NOMO-1 (cell line): ENCODE measurements at regions not wholly inside any gene's neighbourhood (a gene's known extent, or its start where the extent isn't known, plus 50 kb on each side); places are given as distances from the start of the nearest gene placed in this dataset.
"Not testable (repeated sequence)": the region's sequence is repeated elsewhere in the genome, so short reads cannot be mapped to it uniquely, and the experiment has no call there.

ENCODE experiments used
- DNase-seq, 2 experiments: peaks; one replicate each; lab custom pipeline; 2025; ENCODE audit not compliant: unreplicated experiment in 2 of 2; lab: John Stamatoyannopoulos, UW

DNA sequence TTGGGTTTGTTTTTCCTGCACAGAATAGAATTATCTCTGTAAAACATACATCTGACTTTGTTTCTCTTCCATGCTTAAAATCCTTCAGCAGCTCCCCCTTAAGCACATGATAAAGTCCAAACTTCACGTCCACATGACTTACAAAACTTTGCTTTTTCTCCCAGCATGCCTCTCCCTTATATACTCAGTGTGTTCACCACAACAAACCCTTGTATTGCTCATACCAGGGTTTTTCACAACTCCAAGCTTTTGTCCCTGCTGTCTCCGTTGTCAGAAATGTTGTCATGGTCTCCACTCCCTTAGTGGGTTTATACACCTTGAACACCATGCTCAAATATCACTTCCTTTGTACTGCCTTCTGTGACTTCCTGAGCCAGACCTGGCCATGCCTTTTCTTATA lies 91.1 kb upstream of the MITF start:
- DNase-seq = no peak

DNA sequence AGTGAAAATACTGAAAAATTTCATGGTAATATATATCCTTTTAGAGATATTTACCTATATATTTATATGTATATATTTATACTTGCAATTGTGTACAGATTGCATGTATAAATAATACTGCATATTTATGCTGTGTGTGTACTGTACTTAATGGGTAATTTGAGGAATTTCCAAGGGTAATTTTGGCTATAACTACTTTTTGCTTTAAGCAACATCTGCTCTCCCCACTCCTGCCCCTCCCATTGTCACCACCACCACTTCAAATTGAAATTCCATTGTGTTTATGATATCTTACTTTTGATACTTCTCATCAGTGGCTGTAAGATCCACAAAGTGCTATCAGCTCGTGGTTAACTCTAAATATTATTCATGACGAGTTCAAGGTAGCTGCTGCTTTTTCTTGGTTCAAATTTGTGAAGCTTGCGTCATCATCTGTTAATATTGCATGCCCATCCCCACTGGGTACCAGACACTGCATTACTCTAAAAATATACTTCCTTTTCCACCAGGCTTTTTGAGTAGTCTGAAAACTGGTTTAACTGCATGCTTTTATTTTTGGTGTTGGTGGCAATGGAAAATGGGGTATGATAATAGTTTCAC lies 91.7 kb upstream of the MITF start:
- DNase-seq = peak; percentile 28 to 65

DNA sequence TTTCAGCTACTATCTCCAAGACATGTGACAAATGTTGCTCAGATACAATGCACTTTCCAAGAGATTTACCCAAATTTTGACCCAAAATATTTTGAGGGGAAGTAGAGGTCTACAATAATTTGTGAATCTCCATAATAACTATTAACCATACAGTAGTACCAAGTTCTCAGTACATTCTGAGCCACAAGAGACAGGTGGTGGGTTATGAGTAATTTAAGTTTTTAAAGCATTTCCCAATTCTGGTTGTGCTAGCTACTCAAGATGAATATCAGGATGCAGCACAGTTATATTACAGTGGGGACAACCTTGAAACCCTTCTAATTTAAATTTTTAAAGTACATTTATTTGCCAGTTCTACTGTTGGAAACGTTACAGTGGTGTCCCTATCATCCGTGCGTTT lies 92.2 kb upstream of the MITF start:
- no peak for DNase-seq

DNA sequence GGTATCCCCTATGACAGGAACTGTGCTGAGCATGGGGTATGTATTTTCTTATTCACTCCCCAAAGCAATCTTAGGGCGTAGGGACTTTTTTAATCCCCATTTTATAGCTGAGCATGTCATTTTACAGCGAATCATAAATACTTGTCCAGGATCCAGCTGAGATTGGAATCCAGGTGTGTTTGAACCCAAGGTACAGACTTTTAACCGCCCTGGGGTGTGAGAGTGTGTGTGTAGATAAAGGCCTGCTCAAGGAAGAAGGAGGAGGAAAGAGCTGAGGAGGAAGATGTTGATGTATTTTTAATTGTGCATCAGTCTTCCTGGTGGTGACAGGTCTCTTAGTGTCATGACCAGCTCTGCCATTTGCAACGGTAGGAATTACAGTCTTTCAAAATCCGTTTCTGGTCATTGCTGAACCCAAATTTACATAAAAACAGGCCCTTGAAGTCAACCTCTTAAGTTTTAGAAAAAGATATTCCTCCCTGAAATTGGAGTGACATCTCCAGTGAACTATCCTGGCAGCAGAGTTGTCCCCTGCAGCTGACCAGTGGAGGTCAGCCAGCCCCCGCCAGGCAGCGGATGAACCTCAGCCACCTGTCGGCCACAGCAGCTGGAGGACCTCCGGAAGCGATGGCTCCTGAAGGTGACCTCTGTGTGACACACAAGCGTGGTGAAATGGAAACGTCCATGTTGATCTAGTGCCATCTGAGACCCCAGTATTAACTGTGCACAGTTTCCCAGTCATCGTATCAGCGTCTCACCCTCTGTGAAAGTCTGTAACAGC lies 92.8 kb upstream of the MITF start:
- DNase-seq = no peak

DNA sequence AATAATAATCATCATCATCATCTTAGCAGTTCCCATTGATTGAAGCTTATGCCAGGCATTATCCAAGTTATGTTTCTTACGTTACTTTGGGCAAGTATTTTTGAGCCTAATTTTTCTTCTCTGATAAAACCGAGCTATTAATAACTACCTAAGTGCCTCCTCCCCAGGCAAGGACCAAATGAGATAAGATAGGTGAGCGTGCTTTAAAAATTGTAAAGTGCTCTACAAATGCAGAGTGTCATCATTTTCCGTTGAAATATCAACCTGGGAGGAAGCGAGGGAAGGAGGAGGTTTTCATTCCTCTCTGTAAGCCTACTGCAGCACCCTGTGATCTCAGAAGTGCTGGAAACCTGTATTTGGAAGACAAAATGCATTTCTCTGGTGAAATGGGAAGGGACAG lies 96.7 kb upstream of the MITF start:
- DNase-seq = no peak

DNA sequence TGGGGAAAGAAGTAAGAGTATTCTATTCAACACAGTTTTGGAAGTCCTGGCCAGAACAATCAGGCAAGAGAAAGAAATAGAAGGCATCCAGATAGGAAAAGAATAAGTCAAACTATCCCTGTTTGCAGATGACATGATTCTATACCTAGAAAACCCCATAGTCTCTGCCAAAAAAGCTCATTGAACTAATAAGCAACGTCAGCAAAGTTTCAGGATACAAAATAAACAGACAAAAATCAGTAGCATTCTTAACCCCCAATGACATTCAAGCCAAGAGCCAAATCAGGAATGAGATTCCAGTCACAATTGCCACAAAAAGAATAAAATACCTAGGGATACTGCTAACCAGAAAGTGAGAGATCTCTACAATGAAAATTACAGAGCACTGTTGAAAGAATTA lies 99.4 kb upstream of the MITF start:
- DNase-seq = no peak

DNA sequence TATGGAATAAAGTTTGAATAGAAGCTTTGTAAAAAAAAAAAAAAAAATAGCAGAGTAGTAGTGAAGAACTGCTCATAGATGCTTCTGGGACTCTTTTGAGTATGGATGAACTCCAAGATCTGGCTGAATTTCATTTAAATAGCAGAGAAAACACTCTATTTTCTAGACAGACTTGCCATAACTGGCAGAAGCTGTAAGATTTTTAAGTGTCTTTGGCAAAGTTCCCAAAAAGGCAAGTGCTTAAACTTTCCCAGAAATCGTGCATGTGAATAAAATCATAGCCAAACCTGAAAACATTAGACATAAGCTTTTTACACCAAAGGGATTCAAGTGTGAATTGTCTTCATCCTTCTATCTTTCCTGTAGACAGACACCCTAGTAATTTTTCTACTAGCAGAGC lies 110.3 kb upstream of the MITF start:
- DNase-seq = no peak

DNA sequence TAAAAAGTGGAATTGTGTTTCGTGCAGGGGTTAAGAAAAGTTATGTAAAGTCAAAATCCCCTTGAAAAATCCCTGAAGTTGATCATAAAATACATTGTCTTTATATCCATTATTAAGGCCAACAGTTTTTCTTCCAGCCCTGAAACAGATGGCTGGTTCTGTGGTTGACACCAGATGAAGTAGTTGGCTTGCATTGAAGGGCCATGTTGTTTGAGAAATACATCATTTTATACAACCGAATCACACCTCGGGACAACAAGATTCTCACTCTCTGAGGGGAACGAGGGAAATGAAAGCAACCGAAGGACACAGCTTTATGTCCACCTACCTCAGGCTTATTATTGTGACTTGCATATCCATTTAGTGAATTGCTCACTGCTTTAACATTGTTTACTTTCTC lies 126.0 kb upstream of the MITF start:
- DNase-seq = no peak

DNA sequence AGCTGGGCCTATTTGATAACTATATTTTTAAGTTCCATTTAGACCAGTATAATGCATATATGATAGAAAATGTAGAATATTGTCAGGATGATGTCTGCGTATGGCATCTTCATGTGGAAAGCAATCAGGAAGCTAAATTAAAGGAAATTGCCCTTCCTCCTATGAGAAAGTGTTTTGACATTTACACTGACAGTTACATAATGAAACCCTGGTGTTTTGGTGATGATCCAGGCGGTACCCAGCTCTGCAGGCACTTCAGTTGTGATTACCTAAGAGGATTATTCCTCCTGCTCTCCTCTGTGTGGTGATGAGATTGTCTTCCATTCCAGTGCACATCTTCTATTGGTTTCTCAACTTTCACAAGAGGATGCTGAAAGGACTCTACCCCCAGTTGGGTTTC lies 126.5 kb upstream of the MITF start:
- no peak for DNase-seq

DNA sequence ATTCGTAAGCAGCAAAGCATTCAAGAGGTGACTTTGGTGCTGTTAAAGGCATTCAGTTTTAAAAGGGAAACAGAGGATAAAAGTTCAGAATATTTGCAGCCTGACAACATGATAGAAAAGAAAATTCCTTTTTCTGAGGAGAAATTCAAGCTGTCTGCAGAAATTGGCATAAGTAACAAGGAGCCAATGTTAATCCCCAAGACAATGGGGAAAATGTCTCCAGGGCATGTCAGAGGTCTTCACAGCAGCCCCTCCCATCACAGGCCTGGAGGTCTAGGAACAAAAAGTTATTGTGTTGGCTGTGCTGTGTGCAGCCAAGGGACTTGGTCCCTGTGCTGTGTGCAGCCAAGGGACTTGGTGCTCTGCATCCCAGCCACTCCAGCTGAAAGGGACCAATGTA lies 129.7 kb upstream of the MITF start:
- DNase-seq = not testable (repeated sequence)

DNA sequence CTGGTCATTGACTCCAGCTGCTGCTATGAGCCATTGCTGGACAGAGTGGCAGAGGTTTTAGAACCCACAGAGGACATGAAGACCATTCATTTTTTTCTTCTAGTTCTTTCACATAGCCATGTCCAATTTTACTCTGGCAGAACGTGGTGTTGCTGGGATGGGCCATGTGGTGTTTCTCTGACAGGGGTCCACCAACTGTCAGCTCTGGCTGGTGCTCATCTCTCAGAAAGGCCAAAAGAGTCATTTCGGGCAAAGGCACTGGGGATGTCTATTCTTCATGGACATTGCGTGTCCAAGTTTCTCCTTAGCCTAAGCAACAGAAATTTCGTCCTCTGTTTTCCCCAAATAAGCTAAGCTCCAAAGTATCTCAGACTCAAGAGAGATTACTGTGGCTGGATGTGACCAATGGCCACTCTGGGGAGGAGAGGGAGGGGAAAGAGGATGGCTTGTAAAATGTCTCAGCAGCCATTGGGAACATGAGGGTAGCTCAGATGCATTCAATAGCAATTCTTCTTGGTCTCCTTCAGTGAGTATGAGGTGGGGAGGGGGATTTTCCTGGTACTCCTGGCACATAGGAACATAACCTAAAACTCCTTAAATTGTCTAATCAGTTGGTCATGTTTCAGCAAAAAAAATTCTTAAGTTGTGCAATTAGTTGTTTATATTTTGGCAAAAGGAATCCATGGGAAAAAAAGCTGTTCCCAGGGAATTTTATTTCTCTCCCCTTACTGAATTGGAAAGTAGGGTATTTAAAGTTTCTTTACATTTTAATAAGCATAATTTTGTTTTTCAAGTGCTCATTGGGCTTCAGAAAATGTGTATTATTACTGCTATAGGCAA lies 131.6 kb upstream of the MITF start:
- DNase-seq = no peak

DNA sequence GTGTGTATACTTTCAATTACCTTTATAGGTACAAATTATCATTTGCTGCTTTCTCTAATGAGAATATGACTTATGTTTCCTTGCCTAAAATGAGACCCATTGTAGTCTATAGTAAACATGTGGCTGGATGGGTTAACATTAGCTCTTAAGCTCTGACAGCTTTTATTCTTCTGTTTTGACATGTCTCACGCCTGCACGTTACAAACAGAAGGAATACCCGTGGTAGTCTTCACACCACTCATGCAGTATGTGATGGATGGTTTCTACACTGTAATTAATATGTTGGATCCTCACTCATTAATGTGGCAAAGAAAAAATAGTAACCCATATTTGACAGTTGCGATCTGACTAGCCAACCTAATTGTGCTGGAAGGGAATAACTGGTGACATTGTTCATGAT lies 133.4 kb upstream of the MITF start:
- no peak for DNase-seq

DNA sequence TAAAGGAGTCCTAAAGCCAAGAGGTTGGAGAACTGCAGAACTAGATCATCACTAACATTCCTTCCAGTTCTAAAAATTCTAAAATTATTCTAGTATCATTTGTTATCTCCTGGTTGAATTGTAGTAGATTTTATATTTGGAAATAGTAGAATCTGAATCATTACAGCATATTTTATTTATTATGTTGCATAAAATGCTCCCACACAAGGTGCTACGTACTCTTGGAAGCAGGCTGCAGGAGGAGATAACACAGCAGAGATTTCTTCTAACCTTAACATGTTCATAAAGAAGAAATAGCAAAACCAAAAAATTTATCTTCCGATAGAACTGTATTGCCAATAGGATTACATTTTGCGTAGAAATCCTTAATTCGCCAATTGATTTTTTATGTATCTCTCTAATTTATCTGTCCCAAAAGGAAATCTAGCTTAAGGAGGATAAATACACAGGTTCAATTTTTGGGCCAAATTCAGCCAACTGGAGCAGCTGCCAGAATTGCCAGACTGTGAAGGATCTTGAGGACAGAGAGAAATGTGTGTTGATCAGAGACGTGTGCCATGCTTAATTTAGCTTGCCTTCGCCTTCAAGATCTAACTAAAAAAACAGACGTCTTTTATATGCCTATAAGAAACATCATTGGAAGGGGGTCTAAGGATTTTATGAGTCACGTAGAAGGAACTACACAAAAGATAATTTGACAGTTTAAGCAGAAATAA lies 134.4 kb upstream of the MITF start:
- DNase-seq = no peak

DNA sequence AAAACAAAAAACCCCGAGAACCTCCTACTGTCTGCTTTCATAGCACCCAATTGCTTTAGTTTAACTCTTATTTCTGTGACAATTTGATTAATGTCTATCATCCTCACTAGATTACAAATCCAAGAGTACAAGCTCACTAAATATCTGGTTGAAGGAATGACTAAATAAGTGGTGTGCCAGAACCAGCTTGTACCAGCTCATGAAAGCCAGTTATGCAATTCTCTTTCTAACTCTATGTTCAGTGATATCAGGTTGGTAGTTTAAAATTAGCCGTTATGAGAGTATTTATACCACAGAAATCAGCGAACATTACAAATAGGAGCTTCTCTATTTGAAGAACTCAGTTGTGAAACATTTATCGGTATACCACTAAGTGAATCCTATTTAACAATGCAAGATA lies 137.2 kb upstream of the MITF start:
- no peak for DNase-seq

DNA sequence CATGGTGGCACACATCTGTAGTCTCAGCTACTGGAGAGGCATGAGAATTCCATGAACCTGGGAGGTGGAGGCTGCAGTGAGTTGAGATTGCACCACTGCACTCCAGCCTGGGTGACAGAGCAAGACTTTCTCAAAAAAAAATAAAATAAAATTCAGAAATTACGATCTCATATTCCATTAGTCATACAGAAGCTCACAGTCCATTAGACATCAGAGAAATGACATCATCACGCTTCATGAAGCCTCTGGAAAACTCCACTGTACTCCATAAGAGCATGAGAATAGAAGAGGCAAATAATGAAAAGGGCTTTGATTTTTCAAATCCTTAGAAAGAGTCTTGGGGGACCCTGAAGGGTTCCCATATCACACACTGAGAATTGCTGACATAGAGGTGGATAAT lies 145.0 kb upstream of the MITF start:
- DNase-seq = no peak

DNA sequence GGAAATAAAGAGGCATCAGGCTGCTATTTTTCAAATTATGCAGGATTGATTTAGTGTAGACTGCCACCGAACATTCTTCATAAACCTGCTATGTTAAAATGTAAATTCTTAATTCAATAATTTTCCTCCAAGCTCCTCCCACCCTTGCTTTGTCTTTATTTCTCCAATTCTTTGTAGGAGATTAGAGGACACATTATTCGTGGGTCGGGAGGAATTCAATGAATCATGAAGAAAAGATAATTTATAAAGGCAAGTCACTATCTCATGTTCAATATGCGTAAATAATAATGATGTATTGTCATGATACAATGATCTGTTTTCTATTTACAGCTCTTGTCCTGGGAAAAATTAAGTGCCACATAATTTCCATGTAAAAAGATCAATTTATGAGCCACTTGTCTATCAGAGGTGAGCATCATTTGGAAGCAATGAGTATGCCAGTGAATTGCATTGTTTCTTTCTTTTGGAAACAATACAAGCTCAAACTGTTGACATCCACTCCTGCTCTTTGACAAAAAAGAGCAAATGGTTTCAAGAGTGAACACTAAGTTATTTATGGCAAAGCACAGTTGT lies 148.0 kb upstream of the MITF start:
- no peak for DNase-seq

DNA sequence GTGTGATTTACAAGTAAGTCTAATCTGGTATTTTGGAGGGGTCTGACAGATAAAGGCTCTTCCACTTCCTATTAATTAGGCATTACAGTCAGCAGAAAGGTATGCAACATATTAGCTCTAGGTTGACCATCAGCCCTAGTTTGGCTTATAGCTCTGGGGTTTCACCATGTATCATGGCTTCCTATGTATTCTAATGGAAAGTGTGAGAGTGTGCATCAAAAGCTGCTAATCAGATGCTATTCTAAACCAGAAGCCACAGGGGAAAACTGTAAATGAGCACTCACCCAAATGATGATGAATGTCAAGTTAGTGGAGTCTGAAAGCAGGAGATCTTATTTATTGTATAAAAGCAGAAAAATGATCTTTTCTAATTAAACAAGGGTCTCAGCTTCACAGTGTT lies 149.2 kb upstream of the MITF start:
- no peak for DNase-seq

DNA sequence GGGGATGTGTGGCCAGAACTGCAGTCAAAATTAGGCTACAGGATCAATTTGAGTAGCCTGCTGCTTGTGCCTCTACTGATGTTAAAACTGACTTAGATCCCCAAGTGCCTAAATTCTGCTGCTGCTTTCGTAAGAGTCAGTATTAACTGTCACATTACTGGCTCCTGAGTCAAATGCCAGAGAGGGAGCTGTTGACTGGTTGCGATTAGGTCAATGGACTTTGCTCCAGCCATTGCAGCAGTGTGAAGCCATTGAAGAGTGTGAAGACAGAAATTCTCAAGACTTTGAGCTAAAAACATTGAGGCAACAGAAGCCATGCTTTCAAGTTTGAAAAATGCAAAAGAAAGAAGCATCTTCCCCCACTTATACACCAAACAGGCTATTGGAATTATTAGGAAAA lies 151.1 kb upstream of the MITF start:
- no peak for DNase-seq

DNA sequence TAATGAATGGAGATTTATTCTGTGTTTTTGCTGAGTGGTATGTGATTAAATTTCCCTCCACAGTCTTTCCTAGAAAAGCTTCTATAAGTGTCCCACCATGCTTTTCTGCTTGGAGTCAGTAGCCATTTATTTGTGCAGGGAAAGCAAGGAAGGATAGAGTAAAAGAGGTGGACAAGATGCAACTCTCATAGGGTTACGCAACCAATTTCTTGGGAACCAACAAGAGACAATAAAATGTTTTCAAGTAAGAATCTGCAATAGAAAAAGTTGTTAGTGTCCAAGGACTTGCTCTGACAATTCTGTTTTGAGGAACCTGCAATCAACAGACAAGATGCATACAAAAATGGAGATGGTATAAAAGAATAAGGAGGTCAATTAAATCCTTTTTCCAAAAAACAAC lies 153.8 kb upstream of the MITF start:
- DNase-seq = no peak

DNA sequence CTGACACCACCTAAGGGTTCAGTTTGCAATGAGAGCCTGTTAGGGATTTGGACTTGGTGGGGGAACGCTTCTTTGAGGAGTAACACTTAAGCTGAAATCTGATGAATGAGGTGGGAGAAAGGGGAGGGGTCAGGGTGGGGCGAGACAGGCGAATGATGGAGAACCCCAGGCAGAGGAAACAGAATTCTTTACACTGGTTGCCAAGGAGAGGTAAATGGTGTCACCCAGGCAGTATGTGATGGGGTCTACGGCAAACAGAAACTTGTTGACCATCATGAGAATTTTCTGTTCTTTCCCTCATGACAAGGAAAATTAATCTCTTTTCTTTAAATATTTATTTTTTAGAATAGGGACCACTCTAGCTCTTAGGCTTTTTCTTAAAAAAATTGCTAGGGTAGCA lies 157.2 kb upstream of the MITF start:
- DNase-seq = no peak
